K562 (cell line): ENCODE measurements at regions not wholly inside any gene's neighbourhood (a gene's known extent, or its start where the extent isn't known, plus 50 kb on each side); places are given as distances from the start of the nearest gene placed in this dataset.

ENCODE experiments used
- NFE2L1 ChIP-seq: fragments of 450-650 bp; IDR thresholded peaks from 2 replicates; pipeline ENCODE4 v1.6.1; 2016; ENCODE audit warnings: missing genetic modification characterization, low read depth, mild to moderate bottlenecking, missing compliant biosample characterization, moderate library complexity, borderline replicate concordance
- NONO ChIP-seq, 2 experiments: fragments of 200-400 bp in 1 of 2; fragments of 450-650 bp in 1 of 2; formaldehyde crosslinking in 1 of 2; IDR thresholded peaks; 2 replicates each; pipeline ENCODE4 v1.6.1; 2017; ENCODE audit warnings: low read depth in 2 of 2, mild to moderate bottlenecking in 2 of 2, moderate library complexity in 2 of 2, low read length in 1 of 2
- PHF8 ChIP-seq: fragments of 200-600 bp; sonication (generic); IDR thresholded peaks from 2 replicates; pipeline ENCODE4 v1.6.1; 2012; ENCODE audit warnings: mixed run types, mild to moderate bottlenecking, inconsistent platforms, low read length, moderate library complexity, borderline replicate concordance
- POLR2A ChIP-seq: fragments of 450-650 bp; conservative IDR thresholded peaks from 2 replicates; pipeline ENCODE4 v1.6.1; 2016
- PRDM10 ChIP-seq: fragments of 450-650 bp; IDR thresholded peaks from 2 replicates; pipeline ENCODE4 v1.6.1; 2018; ENCODE audit not compliant: partially characterized antibody
- RFX1 ChIP-seq: fragments of 450-650 bp; IDR thresholded peaks from 2 replicates; pipeline ENCODE4 v1.6.1; 2016; ENCODE audit warnings: mild to moderate bottlenecking, moderate library complexity
- ZFP91 ChIP-seq: sonication (generic); formaldehyde crosslinking; IDR thresholded peaks from 2 replicates; pipeline ENCODE4 v1.8.0; 2022; ENCODE audit warnings: mild to moderate bottlenecking, missing genetic modification reagents

GRCh38 chr7:81068-81925 is 111.1 kb upstream of the FAM20C start:
- TF ChIP-seq NFE2L1 (tag) (no peak), NONO (IDR thresholded peaks at IDR 0.05; ENCODE audit: low read depth in 2 of 2, low read length in 1 of 2) (no peak), PHF8 (no peak), ZFP91 (no peak), POLR2A (no peak), PRDM10 (no peak), RFX1 (no peak)
